NCI-H1930 (cell line): ENCODE measurements at regions not wholly inside any gene's neighbourhood (a gene's known extent, or its start where the extent isn't known, plus 50 kb on each side); places are given as distances from the start of the nearest gene placed in this dataset.
"Not testable (repeated sequence)": the region's sequence is repeated elsewhere in the genome, so short reads cannot be mapped to it uniquely, and the experiment has no call there.

Source experiments
- DNase-seq, 2 experiments: peaks; one replicate each; lab custom pipeline; 2025; lab: John Stamatoyannopoulos, UW

DNA sequence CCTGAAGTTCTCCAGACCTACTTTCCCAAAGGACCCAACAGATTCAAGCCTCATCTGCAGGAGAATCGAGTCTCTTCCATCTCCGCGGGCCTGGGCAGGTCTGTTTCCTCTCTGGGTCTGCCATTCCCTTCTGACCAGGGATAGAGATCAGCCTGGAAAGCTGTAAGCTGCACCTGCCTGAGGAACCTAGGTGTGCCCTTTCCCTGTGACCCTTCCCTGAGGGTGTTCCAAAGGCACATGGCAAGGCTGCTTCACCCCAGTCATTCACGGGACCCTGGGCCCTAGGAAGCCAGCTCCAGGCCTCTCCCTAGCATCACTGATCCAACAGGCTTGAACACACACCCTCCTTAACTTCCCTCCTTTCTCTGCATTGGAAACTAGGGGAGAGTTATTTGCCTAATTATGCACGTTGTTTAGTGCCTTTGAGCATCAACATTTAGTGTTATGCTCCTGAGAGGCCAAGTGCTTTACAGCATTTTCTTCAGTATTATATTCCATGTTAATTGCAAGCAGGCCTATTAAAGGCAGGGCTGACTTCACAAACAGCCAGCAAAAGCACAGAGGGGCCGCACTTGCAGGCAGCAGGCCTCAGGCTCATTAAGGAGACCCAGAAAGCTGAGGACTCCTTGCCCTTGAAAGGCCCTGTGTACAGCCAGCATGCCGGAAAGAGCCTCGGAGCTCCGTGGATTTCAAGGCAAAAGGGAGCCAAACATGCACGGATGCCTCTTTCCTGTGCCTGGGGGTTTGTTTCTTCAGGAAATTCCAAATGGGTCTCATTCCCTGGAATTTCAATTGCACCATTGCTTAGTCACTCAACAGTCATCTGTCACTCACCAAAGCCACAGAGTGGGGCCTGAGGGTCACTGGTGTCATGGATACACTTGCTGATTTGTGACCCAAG, 91.0 kb upstream of the FAM20C start:
- DNase-seq = no peak

DNA sequence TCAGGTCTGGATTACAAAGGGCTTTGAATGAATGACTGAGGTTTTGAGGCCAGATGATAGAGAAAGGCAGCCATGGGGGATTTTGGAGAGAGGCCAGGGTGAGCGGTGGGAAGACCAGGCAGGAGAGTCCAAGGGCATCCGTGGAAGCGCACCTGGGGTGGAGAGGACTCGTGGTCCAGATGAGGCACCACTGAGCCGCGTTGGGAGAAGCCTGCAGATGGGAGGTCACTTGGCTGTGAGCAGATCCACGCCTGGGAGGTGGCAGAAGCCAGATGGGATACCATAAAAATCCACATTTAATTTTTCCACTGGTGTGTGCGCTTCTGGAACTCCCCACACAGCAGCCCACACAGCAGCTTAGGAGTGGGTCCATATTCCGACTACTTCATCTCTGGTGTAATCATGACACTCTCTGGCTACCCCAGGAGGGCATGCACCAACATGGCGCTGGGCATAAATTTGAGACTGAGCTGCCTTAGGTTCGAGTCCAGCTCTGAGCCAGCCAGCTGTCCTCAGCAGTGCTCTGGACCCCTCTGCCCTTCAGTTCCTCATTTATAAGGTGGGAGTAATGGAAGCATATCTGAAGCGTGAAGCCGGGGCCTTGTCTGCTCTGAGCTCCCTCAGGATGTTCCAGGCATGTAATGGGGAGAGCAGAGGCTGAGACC, 90.2 kb upstream of the FAM20C start:
- DNase-seq = no peak

DNA sequence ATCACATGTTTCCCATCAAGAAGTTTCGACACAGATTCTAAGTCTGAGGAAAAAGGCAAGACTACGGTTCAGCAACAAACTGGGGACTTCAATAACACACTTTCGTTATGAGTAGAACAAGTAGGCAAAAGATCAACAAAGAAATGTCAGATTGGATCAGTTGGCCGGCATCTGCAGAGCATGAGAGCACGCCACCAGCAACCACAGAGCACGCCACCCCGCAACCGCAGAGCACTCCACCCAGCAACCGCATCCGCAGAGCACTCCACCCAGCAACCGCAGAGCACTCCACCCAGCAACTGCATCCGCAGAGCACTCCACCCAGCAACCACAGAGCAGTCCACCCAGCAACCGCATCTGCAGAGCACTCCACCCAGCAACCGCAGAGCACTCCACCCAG, 89.7 kb upstream of the FAM20C start:
- DNase-seq = no peak

DNA sequence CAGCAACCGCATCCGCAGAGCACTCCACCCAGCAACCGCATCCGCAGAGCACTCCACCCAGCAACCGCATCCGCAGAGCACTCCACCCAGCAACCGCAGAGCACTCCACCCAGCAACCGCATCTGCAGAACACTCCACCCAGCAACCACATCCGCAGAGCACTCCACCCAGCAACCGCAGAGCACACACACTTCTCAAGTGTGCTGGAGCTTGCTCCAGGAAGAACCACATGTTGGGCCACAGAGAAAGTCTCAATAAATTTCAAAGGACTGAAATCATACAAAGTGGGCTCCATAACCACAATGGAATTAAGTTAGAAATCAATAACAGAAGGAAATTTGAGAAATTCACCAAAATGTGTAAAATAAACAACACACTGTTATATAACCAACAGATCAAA, 88.4 kb upstream of the FAM20C start:
- not testable (repeated sequence) for DNase-seq

DNA sequence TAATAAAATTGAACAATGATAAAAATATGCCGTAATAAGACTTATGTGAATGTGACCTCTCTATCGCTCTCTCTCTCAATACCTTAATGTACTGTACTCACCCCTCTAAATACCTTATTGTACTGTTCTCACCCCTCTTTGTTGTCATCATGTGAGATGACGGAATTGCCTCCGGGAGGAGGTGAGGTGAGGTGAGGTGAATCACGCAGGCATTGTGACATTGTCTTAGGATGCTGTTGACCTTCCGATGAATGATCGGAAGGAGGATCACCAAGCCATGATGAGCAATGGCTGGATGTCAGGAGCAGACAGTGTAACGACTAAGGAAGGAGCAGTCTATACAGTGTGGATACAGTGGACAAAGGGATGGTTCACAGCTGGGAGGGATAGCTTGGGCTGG, 87.4 kb upstream of the FAM20C start:
- DNase-seq = no peak

DNA sequence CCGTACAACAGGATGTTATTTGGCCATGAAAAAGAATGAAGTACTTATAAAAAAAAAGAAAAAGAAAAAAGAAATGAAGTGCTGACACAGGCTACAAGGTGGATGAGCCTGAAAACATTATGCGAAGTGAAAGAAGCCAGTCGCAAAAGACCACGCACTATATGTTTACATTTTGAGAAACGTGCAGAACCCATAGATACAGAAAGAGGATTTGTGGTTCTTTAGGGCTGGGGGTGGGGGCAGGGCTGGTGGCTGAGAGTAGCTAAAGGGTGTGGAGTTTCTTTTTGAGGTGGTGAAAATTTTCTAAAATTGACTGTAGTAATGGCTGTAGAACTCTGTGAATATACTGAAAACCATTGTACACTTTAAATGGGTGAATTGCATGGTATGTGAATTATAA, 86.0 kb upstream of the FAM20C start:
- DNase-seq = no peak

DNA sequence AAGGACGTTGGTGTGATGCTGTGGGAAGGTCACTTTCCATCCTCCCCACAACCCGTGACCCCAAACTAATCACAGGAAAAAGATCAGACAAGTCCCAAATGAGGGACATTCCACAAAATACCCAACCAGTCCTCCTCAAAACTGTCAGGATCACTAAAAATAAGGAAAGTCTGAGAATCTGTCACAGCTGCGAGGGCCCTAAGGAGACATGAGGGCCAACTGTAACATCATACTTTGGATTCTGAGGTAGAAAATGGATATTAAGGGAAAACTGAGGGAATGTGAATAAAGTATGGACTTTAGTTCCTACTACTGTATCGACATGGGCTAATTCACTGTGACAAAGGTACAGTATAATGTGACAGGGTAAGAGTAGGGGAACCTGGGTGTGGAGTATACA, 85.1 kb upstream of the FAM20C start:
- DNase-seq = no peak

DNA sequence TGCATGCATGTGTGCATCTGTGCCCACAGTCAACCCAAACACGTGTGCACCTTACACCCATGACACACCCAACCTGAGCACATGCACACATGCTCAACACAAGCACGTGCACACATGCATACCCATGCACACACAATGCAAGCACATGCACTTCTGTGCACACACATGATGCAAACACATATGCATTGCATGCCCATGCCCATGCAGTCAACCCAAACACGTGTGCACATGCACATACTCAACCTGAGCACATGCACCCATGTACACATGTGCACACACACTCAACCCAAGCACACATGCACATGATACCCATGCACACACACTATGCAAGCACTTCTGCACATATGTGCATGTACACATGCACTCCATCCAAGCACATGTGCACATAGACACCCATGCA, 84.5 kb upstream of the FAM20C start:
- no peak for DNase-seq

DNA sequence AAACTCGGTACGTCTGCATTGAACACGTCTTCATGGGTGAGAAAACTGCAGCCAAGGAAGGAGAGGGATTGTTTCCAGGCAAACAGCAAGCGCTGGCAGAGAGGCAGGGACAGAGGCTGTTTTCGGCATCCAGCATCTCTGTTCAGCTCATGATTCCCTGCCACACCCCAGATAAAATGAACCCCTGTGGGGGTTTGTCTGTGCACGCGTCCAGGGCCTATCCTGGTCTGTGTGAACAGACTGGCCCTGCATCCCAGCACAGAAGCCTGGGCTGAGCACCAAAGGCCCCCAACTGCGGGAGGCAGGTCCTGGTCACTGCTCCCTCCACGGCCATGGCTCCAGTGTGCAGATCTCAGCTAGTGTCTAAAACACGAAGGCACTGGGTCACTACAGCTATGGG, 83.3 kb upstream of the FAM20C start:
- no peak for DNase-seq

DNA sequence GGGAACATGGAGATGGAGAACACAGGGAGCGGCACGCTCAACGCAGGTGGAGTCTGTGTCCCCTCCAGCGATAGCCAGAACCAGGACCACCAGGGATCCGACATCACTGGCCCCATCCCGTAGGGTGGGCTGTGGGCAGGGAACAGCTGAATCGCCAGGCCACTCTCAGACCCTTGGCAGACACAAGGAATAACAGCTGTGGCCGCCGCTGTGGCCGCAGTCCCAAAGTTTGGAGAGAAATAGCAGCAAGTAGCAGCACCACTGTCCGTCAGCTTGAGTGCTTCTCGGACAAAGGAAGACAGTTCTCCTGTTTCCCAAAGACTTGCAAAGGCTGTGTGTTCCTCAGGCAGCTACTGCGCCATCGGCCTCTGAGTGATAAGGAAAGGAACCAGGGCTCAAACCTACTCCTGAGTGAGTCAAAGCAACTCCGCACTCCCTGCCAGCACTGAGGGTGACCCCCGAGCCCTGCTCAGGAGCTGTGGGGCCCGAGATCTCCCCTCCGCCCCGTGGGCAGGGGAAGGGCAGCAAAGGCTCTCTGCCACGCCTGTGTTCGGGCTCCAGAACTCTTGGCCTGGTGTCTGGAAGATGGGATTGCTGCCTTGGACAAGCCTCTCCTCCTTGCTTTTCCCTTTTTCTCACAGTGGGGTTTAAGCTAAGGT, 82.3 kb upstream of the FAM20C start:
- no peak for DNase-seq

DNA sequence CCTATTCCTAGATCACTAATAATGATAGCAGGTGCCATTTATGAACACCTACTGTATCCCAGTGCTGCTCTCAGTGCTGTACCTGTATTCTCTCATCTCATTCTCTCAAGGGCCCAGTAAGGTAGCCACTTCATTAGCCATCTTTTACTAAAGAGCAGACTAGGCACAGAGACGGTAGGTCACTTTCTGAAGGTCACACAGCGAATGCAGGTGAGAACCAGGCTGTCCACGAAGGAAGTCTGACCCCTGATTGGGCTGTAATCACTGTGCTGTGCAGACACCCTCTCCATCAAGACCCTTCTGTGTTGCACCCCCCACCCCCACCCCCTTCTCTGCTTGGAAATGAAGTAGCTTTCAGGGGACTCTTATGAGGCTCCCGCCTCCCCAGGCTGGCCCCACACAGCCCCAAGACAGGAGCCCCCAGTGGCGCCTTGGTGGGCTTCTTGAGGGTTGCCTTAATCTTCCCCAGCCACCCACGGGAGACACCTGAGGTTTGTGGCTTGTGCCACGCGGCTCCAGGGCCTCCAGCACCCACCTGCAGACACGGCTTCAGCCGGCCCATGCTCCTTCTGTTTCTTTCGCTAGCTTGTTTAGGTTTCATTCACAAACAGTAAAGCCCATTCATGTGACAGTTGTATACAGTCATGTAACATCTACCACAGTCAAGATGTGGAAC, 81.7 kb upstream of the FAM20C start:
- DNase-seq = no peak

DNA sequence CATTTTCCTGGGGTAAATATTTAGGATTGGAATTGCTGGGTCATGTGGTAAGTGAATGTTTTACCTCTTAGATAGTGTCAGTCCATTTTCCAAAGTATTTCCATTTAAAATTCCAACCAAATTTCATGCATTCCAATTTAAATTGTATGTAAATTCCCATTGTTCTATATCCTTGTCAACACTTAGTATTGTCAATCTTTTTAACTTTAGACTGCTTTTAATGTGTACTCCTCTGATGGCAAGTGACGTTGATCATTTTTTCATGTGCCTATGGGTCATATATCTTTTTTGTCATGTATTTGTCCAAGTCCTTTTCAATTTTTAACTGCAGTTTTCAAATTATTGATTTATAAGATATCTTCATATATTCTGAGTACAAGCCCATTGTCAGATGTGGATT, 80.8 kb upstream of the FAM20C start:
- DNase-seq = no peak

DNA sequence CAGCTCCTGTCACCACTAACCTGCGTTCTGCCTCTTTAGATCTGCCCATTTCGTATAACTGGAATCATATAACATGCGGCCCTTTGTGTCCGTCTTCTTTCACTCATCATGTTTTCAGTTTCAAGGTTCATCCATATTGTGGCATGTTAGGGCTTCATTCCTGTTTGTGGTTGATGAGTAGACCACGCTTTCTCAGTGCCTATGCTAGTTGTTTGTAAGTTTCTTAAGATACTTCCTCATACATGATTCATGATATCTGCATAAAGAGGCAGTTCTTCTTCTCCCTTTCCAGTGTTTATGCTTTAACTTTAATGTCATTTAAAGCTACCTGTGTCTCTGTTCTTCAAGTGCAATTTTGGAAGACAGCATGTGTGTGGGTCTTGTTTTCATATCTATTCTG, 79.5 kb upstream of the FAM20C start:
- DNase-seq = no peak

DNA sequence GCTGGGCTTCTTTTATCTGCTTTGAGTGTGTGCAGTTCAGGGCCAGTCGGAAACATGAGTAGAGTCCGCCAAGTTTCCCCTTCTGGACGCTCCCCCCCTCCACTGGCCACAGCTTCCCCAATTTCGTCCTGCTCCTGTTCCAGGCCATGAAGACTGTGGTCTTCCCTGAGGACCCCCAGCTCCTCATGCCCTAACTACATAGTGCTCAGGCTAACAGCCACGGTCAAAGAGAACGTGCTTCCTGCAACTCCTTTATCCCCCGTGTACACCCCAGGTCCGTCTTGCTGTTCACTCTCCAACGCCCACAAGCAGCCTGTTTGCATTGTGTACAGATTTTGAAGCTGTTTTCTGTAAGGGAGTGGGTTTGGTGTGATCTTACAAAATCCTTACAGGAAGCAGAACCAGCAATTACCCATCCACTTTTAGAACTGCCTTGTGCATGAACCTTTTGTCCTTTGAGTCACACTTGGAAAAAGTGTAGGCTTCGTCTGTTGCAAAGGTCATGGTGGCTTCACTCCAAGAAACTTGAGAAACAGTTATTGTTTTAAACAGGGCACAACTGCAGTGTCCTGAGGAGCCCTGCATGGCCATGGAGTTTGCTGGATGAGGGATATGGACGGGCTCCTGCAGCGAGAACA, 77.0 kb upstream of the FAM20C start:
- DNase-seq = no peak

DNA sequence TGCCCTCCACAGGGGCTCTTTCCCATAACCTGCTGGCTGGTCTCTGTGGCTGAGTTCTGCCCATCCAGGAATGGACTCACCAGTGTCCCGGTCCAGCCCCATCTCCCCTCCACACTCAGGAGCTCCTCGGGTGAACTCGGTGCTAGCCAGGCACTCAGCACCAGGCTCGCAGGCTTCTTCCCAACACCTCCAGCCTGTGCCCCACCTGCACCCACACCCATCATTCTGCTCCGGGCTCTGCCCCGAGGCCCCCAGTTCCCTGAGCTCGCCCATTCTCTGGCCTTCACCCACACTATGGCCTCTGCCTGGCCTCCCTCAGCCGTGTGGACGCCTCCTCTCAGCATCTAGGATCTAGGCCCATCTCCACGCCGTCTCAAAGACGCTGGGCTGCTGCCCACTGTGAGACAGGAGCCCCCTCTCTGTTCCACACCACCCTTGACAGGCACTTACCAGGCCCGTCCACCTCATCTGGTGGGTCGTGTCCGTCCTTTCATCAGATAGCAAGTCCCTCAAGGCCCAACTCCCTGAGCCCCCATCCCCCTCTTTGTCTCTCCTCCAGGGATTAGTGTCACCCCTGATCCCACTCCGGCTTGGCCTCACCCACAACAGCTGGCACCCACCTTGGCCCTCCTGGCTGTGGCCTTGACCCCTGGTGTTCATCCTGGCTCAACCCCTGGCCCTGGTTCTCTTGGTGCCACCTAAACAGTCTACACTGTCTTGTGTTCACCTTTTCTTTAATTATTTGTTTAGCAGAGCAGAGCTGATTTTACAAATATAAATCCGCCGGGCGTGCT, 76.0 kb upstream of the FAM20C start:
- no peak for DNase-seq

DNA sequence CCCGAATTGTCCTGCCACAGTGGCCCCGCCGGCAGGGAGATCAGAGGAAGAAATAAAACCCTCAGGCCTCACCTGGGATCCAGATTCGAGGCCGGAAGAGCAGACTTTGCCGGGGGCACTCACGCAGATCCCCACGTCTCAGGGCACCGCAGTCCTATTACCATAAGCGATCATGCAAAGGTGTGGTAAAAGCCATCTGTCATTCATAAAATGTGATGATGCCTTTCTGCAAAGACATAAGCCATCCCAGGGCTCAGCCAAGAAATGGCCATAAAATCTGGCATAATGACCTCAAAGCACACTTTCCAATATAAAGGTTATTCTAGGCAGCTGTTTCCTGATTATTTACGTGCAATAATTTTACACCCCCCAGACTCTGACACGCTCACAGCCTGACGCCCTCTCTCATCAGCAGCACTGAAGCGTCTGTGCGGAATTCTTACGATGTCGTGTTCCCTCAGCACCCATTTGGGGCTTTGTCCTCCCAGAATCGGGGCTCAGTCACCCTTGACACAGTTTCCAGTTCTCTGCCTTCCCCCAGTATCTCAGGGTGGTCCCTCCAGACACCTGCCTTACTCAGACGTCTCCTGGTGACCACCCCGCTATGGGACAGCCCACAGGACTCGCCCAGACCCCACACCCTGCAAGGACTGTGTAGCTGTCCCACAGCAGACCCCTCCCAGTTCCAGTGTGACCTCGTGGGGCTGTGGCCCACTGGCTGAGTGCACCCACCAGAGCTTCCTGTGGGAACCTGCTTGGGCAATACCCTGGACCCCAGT, 74.3 kb upstream of the FAM20C start:
- no peak for DNase-seq

DNA sequence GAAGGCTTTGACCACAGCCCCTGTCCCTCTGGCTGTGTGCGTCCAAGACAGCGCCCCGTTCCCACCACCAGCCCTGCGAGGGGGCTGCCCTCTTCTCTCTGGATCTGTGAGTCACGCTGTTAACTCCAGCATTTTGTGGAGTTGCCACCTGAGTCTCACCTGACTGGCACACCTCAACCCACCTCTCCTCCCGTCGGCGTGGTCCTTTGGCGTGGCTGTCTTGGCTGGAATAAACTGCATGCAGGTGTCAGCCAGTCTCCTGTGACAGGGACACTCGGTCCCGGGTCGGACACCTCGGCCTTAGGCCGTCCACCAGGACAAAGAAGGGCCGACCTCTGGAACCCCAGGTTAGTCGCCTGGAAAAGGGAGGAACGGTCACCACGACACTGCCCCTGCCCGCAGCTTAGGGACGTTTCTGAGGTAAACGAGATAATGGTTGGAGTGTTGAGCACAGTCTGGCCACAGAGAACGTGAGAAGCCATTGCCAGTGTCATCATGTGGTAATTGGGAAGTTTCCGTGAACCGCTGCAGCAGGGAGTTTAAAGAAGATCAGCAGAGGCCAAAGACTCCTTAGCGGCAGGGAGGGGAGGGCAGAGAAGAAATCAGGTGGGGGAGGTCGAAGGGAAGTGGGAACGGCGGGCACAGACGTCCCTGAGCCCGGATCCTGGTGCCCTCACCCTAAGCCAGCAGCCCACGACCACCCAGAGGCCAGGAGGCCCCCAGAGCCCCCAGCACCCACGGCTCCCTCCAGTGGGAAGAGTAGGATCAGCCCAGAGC, 73.6 kb upstream of the FAM20C start:
- DNase-seq = no peak

DNA sequence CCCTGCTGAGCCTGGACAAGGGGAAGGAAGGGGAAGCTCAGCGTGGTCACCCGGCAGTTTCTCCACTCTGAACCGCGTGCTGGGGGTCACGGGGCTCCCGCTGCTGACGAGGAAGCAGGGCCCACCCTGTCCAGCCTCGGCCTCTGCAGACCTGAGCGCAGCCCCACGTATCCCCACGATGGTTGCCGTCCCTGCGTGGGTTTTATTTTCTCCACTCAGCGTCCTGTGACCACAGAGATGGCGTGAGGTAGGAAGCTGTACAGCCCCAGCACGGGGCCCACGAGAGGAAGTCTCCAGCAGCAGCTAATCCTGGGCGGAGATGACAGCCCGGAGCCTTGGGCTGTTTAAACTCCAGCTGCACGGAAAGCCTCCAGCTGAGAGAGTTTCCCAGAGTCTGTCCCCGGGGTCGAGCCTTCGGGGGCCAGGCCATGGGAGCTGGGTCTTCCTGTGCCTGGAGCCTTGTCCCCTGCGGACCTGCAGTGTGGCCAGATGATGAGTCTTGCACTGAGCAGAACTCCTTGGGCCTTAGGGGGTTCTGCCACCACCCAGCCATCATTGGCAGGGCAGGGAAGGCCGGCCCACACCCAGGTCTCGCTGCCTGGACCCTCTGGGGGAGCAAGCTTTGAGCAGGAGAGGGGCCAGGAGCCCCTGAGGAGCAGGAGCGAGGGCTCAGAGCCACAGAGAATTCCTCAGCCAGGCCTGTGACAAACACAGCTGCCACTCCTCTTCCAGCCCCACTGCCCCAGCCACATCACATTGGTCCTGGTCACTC, 72.8 kb upstream of the FAM20C start:
- no peak for DNase-seq
